ENCODE measurements at regions not wholly inside any gene's neighbourhood (a gene's known extent, or its start where the extent isn't known, plus 50 kb on each side); places are given as distances from the start of the nearest gene placed in this dataset.

GRCh38 chr4:24655326-24655725 is 71.0 kb upstream of the DHX15 start:
- Histone ChIP-seq H3K27me3 (ENCODE audit: control insufficient read depth, insufficient read depth, low read length) (no peaks in the 10 kb centered on the region), H3K4me1 (ENCODE audit: control insufficient read depth, insufficient read depth, low read length) (peaks cover 43% of the 10 kb centered on the region)

GRCh38 chr4:24655971-24656370 is 71.6 kb upstream of the DHX15 start:
- Histone ChIP-seq H3K27ac (ENCODE audit: low read depth, low read length) (no peak overlapping the region), H3K4me1 (ENCODE audit: control insufficient read depth, insufficient read depth, low read length) (peaks cover 43% of the 10 kb centered on the region), H3K4me3 (ENCODE audit: low read depth, low read length) (no peak overlapping the region), H3K9ac (ENCODE audit: low read depth, low read length) (no peak overlapping the region), H3K36me3 (ENCODE audit: control insufficient read depth, insufficient read depth, low read length) (no peaks in the 10 kb centered on the region), H3K9me3 (ENCODE audit: control insufficient read depth, insufficient read depth, low read length) (no peaks in the 10 kb centered on the region), H3K27me3 (ENCODE audit: control insufficient read depth, insufficient read depth, low read length) (no peaks in the 10 kb centered on the region)

More at GRCh38 chr4:24655326-24655725, 71.0 kb upstream of the DHX15 start:
- no peak overlapping the region for H3K4me3 ChIP-seq (ENCODE audit: low read depth, low read length)
- H3K9me3 ChIP-seq (ENCODE audit: control insufficient read depth, insufficient read depth, low read length): no peaks in the 10 kb centered on the region
- H3K9ac ChIP-seq (ENCODE audit: low read depth, low read length): no peak overlapping the region
- no peaks in the 10 kb centered on the region for H3K36me3 ChIP-seq (ENCODE audit: control insufficient read depth, insufficient read depth, low read length)
- H3K27ac ChIP-seq (ENCODE audit: low read depth, low read length): no peak overlapping the region

- Histone ChIP-seq H3K9ac (ENCODE audit: low read depth, low read length) (no peak overlapping the region), H3K4me3 (ENCODE audit: low read depth, low read length) (no peak overlapping the region), H3K9me3 (ENCODE audit: control insufficient read depth, insufficient read depth, low read length) (no peaks in the 10 kb centered on the region), H3K27me3 (ENCODE audit: control insufficient read depth, insufficient read depth, low read length) (no peaks in the 10 kb centered on the region), H3K36me3 (ENCODE audit: control insufficient read depth, insufficient read depth, low read length) (no peaks in the 10 kb centered on the region), H3K4me1 (ENCODE audit: control insufficient read depth, insufficient read depth, low read length) (peaks cover 41% of the 10 kb centered on the region), H3K27ac (ENCODE audit: low read depth, low read length) (no peak overlapping the region)
Observed at GRCh38 chr4:24656906-24657305, 72.6 kb upstream of the DHX15 start.

GRCh38 chr4:24657768-24658617 is 73.6 kb upstream of the DHX15 start:
- Histone ChIP-seq H3K9me3 (ENCODE audit: control insufficient read depth, insufficient read depth, low read length) (no peaks in the 10 kb centered on the region), H3K27ac (ENCODE audit: low read depth, low read length) (peak overlapping the region; percentile 63), H3K36me3 (ENCODE audit: control insufficient read depth, insufficient read depth, low read length) (no peaks in the 10 kb centered on the region), H3K4me3 (ENCODE audit: low read depth, low read length) (no peak overlapping the region), H3K4me1 (ENCODE audit: control insufficient read depth, insufficient read depth, low read length) (peaks cover 51% of the 10 kb centered on the region), H3K27me3 (ENCODE audit: control insufficient read depth, insufficient read depth, low read length) (no peaks in the 10 kb centered on the region), H3K9ac (ENCODE audit: low read depth, low read length) (no peak overlapping the region)

GRCh38 chr4:24659241-24659961 is 75.0 kb upstream of the DHX15 start:
- Histone ChIP-seq H3K4me3 (ENCODE audit: low read depth, low read length) (peak overlapping the region; percentile 7; the same call in 1 of the 2 replicates), H3K27ac (ENCODE audit: low read depth, low read length) (peak overlapping the region; percentile 82), H3K36me3 (ENCODE audit: control insufficient read depth, insufficient read depth, low read length) (no peaks in the 10 kb centered on the region), H3K27me3 (ENCODE audit: control insufficient read depth, insufficient read depth, low read length) (no peaks in the 10 kb centered on the region), H3K4me1 (ENCODE audit: control insufficient read depth, insufficient read depth, low read length) (peaks cover 54% of the 10 kb centered on the region), H3K9ac (ENCODE audit: low read depth, low read length) (peak overlapping the region; percentile 19), H3K9me3 (ENCODE audit: control insufficient read depth, insufficient read depth, low read length) (no peaks in the 10 kb centered on the region)

GRCh38 chr4:24662056-24662455 is 77.7 kb upstream of the DHX15 start:
- H3K27me3 ChIP-seq (ENCODE audit: control insufficient read depth, insufficient read depth, low read length): no peaks in the 10 kb centered on the region
- peak overlapping the region; percentile 72 for H3K27ac ChIP-seq (ENCODE audit: low read depth, low read length)
- peak overlapping the region; percentile 34 for H3K9ac ChIP-seq (ENCODE audit: low read depth, low read length)
- peaks cover 46% of the 10 kb centered on the region for H3K4me1 ChIP-seq (ENCODE audit: control insufficient read depth, insufficient read depth, low read length)
- peak overlapping the region; percentile 35 for H3K4me3 ChIP-seq (ENCODE audit: low read depth, low read length)
- no peaks in the 10 kb centered on the region for H3K9me3 ChIP-seq (ENCODE audit: control insufficient read depth, insufficient read depth, low read length)
- H3K36me3 ChIP-seq (ENCODE audit: control insufficient read depth, insufficient read depth, low read length): 0 out of 2 replicates have a peak, but pooled peaks cover 8% of the 10 kb centered on the region

- 0 out of 2 replicates have a peak overlapping the region, but pooled peaks have one; percentile 14 for H3K4me3 ChIP-seq (ENCODE audit: low read depth, low read length)
- H3K9me3 ChIP-seq (ENCODE audit: control insufficient read depth, insufficient read depth, low read length): no peaks in the 10 kb centered on the region
- no peak overlapping the region for H3K9ac ChIP-seq (ENCODE audit: low read depth, low read length)
- H3K4me1 ChIP-seq (ENCODE audit: control insufficient read depth, insufficient read depth, low read length): peaks cover 46% of the 10 kb centered on the region
- no peaks in the 10 kb centered on the region for H3K27me3 ChIP-seq (ENCODE audit: control insufficient read depth, insufficient read depth, low read length)
- H3K27ac ChIP-seq (ENCODE audit: low read depth, low read length): peak overlapping the region; percentile 72
- 0 out of 2 replicates have a peak, but pooled peaks cover 8% of the 10 kb centered on the region for H3K36me3 ChIP-seq (ENCODE audit: control insufficient read depth, insufficient read depth, low read length)
Observed at GRCh38 chr4:24662542-24662941, 78.2 kb upstream of the DHX15 start.

- Histone ChIP-seq H3K4me1 (ENCODE audit: control insufficient read depth, insufficient read depth, low read length) (peaks cover 30% of the 10 kb centered on the region), H3K9me3 (ENCODE audit: control insufficient read depth, insufficient read depth, low read length) (no peaks in the 10 kb centered on the region), H3K36me3 (ENCODE audit: control insufficient read depth, insufficient read depth, low read length) (peaks cover 15% of the 10 kb centered on the region; the same call in 1 of the 2 replicates), H3K4me3 (ENCODE audit: low read depth, low read length) (no peak overlapping the region), H3K27me3 (ENCODE audit: control insufficient read depth, insufficient read depth, low read length) (no peaks in the 10 kb centered on the region), H3K9ac (ENCODE audit: low read depth, low read length) (no peak overlapping the region), H3K27ac (ENCODE audit: low read depth, low read length) (no peak overlapping the region)
Observed at GRCh38 chr4:24664956-24665355, 80.6 kb upstream of the DHX15 start.

GRCh38 chr4:24666316-24666715 is 82.0 kb upstream of the DHX15 start:
- H3K27me3 ChIP-seq (ENCODE audit: control insufficient read depth, insufficient read depth, low read length): no peaks in the 10 kb centered on the region
- H3K9ac ChIP-seq (ENCODE audit: low read depth, low read length): no peak overlapping the region
- H3K27ac ChIP-seq (ENCODE audit: low read depth, low read length): no peak overlapping the region
- no peak overlapping the region for H3K4me3 ChIP-seq (ENCODE audit: low read depth, low read length)
- H3K4me1 ChIP-seq (ENCODE audit: control insufficient read depth, insufficient read depth, low read length): peaks cover 18% of the 10 kb centered on the region
- H3K9me3 ChIP-seq (ENCODE audit: control insufficient read depth, insufficient read depth, low read length): no peaks in the 10 kb centered on the region
- H3K36me3 ChIP-seq (ENCODE audit: control insufficient read depth, insufficient read depth, low read length): peaks cover 15% of the 10 kb centered on the region; the same call in 1 of the 2 replicates

GRCh38 chr4:24666816-24667477 is 82.6 kb upstream of the DHX15 start:
- Histone ChIP-seq H3K27ac (ENCODE audit: low read depth, low read length) (no peak overlapping the region), H3K9ac (ENCODE audit: low read depth, low read length) (no peak overlapping the region), H3K9me3 (ENCODE audit: control insufficient read depth, insufficient read depth, low read length) (no peaks in the 10 kb centered on the region), H3K4me1 (ENCODE audit: control insufficient read depth, insufficient read depth, low read length) (peaks cover 13% of the 10 kb centered on the region), H3K27me3 (ENCODE audit: control insufficient read depth, insufficient read depth, low read length) (no peaks in the 10 kb centered on the region), H3K4me3 (ENCODE audit: low read depth, low read length) (no peak overlapping the region), H3K36me3 (ENCODE audit: control insufficient read depth, insufficient read depth, low read length) (peaks cover 15% of the 10 kb centered on the region; the same call in 1 of the 2 replicates)

Data from HUES48 (cell line).